Gastrocnemius medialis (tissue), 4 donors: ENCODE measurements at regions not wholly inside any gene's neighbourhood (a gene's known extent, or its start where the extent isn't known, plus 50 kb on each side); places are given as distances from the start of the nearest gene placed in this dataset.
"Not testable (repeated sequence)": the region's sequence is repeated elsewhere in the genome, so short reads cannot be mapped to it uniquely, and the experiment has no call there.

ENCODE experiments used
- ATAC-seq, 2 donors: fragments of 150-250 bp; one replicate each; pipeline ENCODE4 v1.9.1; 2016
- DNase-seq, 2 donors: peaks; one replicate each; pipeline ENCODE4 v3.0.0-alpha.2; 2019
- H3K27ac ChIP-seq, 4 donors: fragments of 200-600 bp; sonication (generic); 1 replicate in 1 of 4; 2 replicates in 3 of 4; pipeline ENCODE4 v1.5.1; 2016 to 2018; ENCODE audit warnings: mild to moderate bottlenecking in 2 of 4, moderate library complexity in 1 of 4
- H3K27me3 ChIP-seq, 3 donors: fragments of 200-600 bp; sonication (generic) in 2 of 3; 1 replicate in 1 of 3; 2 replicates in 2 of 3; pipeline versions ENCODE4 v1.5.1 to v1.6.0; 2016 to 2019; ENCODE audit warnings: mild to moderate bottlenecking in 1 of 3, moderate library complexity in 1 of 3
- H3K36me3 ChIP-seq, 2 donors: fragments of 200-600 bp; sonication (generic) in 1 of 2; one replicate each; pipeline ENCODE4 v1.5.1; 2017 to 2018
- H3K4me1 ChIP-seq, 2 donors: fragments of 200-600 bp; sonication (generic) in 1 of 2; one replicate each; pipeline ENCODE4 v1.5.1; 2016 to 2017; ENCODE audit warnings: mild to moderate bottlenecking in 2 of 2
- H3K4me3 ChIP-seq, 4 donors: fragments of 200-600 bp; sonication (generic) in 3 of 4; 1 replicate in 1 of 4; 2 replicates in 3 of 4; pipeline ENCODE4 v1.5.1; 2016 to 2019; ENCODE audit warnings: mild to moderate bottlenecking in 2 of 4
- H3K9me3 ChIP-seq, 3 donors: fragments of 200-600 bp; sonication (generic) in 2 of 3; 1 replicate in 1 of 3; 2 replicates in 2 of 3; pipeline ENCODE4 v1.5.1; 2016 to 2019
- POLR2A ChIP-seq, 2 donors: fragments of 450-650 bp; IDR thresholded peaks; one replicate each; pipeline ENCODE4 v1.6.1; 2017; ENCODE audit warnings: antibody characterized with exemption in 2 of 2, mild to moderate bottlenecking in 2 of 2, moderate library complexity in 2 of 2
- in situ Hi-C, 4 donors: fragments of 200-750 bp; cut with MboI; loops; one replicate each; pipeline versions ENCODE4 v1.15.0 to v1.8.0; 2017; ENCODE audit warnings: low sequenced_read_pairs in 4 of 4
- intact Hi-C: fragments of 100-400 bp; cut with DNase I; formaldehyde crosslinking; loops from one replicate; pipeline ENCODE4 v1.15.1; 2023; ENCODE audit warnings: low total_unique reads
- TF ChIP-seq, protein P1 (sequence below), 5 experiments: fragments of 450-650 bp in 3 of 5; fragments of 200-600 bp in 2 of 5; sonication (generic) in 2 of 5; IDR thresholded peaks in 4 of 5; conservative IDR thresholded peaks in 1 of 5; 1 replicate in 4 of 5; 2 replicates in 1 of 5; pipeline ENCODE4 v1.5.1; 2016 to 2019; ENCODE audit warnings: antibody characterized with exemption in 5 of 5, mild to moderate bottlenecking in 3 of 5, moderate library complexity in 3 of 5

DNA sequence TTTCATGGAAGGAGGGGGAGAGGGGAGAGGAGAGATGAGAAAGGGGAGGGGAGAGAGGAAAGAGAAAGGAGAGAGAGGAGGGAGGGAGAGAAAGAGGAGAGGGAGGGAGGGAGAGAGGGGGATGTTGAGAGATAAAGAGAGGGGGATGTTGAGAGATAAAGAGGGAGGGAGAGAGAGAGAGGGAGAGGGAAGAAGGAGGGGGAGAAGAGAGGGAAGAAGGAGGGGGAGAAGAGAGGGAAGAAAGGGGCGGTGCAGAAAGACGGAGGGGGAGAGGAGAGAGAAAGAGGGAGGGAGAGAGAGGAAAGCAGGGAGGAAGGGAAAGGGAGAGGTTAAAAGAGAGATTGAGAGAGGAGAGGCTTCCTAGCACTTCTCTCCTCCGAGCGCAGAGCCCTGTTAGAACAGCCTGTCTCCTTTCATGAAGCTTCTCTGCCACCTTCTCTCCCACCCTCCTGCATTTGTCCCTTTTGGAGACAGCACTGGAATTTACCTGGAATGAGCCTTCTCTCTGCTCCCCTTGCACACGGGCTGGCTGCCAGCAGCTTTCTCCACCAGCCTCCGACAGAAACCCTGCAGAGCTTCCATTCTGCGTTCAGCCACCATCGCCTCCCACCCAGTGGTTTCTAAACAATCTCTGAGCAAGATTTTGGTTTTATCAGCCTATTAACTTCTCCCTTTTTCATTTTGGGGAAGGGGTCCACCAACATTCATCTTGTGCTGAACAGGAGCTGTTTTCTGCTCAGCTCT, 74.0 kb upstream of the CARD11 start:
- TF ChIP-seq, protein P1, sequence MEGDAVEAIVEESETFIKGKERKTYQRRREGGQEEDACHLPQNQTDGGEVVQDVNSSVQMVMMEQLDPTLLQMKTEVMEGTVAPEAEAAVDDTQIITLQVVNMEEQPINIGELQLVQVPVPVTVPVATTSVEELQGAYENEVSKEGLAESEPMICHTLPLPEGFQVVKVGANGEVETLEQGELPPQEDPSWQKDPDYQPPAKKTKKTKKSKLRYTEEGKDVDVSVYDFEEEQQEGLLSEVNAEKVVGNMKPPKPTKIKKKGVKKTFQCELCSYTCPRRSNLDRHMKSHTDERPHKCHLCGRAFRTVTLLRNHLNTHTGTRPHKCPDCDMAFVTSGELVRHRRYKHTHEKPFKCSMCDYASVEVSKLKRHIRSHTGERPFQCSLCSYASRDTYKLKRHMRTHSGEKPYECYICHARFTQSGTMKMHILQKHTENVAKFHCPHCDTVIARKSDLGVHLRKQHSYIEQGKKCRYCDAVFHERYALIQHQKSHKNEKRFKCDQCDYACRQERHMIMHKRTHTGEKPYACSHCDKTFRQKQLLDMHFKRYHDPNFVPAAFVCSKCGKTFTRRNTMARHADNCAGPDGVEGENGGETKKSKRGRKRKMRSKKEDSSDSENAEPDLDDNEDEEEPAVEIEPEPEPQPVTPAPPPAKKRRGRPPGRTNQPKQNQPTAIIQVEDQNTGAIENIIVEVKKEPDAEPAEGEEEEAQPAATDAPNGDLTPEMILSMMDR (IDR thresholded peaks at IDR 0.05 in 4 of 5, conservative IDR thresholded peaks at IDR 0.05 in 1 of 5): no peak
- no peak for TF ChIP-seq POLR2A (IDR thresholded peaks at IDR 0.05)
- Histone ChIP-seq H3K27me3 (no peaks in the 10 kb centered on the region), H3K36me3 (no peaks in the 10 kb centered on the region), H3K4me3 (no peak overlapping the region), H3K4me1 (no peaks in the 10 kb centered on the region), H3K9me3 (no peaks in the 10 kb centered on the region), H3K27ac (no peak overlapping the region)
- ATAC-seq (no peak), DNase-seq (no peak)
- intact Hi-C loops: no loop called here
- in situ Hi-C loops: no loop called here

DNA sequence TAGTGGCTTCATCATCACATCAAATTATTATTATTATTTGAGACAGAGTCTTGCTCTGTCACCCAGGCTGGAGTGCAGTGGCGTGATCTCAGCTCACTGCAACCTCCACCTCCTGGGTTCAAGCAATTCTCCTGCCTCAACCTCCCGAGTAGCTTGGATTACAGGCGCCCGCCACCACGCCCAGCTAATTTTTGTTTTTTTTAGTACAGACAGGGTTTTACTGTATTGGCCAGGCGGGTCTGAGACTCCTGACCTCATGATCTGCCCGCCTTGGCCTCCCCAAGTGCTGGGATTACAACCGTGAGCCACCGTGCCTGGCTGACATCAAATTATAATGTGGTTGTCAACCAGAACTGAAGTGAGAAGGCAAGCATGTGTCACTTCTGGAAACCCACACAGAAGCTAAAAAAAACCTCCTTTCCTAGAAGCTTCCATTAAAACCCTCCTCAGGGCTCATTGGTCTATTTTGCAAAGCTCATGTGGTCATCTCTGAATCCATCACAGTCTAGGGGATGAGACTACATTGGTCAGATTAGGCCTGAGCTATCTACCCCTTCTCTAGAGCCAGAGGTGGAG, 75.8 kb upstream of the CARD11 start:
- H3K4me3 ChIP-seq, H3K9me3 ChIP-seq, in situ Hi-C loops, H3K27ac ChIP-seq, ATAC-seq, H3K27me3 ChIP-seq, DNase-seq, H3K36me3 ChIP-seq, H3K4me1 ChIP-seq, intact Hi-C loops: not testable (repeated sequence)

DNA sequence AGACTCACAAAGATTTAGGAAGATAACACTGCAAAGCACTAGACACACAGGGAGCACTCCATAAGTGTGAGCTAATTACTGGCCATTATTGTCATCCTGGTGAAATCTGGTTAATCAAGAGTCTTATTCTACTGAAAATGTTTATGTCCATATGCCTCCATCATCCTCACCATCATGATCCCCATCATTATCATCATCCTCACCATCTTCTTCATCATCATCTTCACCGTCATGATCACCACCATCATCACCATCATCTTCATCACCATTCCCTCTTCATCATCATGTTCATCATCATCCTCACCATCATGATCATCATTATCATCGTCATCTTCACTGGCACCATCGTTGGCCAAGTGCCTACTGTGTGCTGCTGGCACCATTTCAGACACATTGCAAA, 76.3 kb upstream of the CARD11 start:
- ATAC-seq (no peak), DNase-seq (no peak)
- no peak overlapping the region for H3K4me3 ChIP-seq
- TF ChIP-seq, protein P1 (IDR thresholded peaks at IDR 0.05 in 4 of 5, conservative IDR thresholded peaks at IDR 0.05 in 1 of 5): no peak
- TF ChIP-seq POLR2A (IDR thresholded peaks at IDR 0.05): no peak
- no peaks in the 10 kb centered on the region for H3K9me3 ChIP-seq
- no peaks in the 10 kb centered on the region for H3K36me3 ChIP-seq
- intact Hi-C loops: no loop called here
- H3K4me1 ChIP-seq: no peaks in the 10 kb centered on the region
- in situ Hi-C loops: no loop called here
- no peak overlapping the region for H3K27ac ChIP-seq
- H3K27me3 ChIP-seq: no peaks in the 10 kb centered on the region

DNA sequence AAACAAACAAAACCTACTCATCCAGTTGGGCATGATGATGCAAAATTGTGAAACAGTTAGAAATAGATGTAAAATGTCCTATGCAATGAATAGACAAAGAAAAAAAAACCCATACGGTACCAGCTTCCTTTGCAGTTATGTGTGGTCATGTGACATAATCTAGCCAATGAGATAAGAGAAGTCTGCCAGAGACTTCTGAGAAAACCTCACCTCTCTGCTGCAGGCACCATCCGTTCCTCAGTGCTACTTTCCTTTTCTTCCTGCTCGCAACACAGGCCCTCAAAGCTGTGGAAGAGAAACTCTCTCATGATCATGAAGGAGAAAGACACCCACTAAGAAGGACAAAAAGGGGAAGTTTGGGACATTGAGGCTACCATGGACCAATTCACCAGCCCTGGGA, 76.8 kb upstream of the CARD11 start:
- TF ChIP-seq, protein P1 (IDR thresholded peaks at IDR 0.05 in 4 of 5, conservative IDR thresholded peaks at IDR 0.05 in 1 of 5): no peak
- no peak for TF ChIP-seq POLR2A (IDR thresholded peaks at IDR 0.05)
- Histone ChIP-seq H3K9me3 (no peaks in the 10 kb centered on the region), H3K27me3 (no peaks in the 10 kb centered on the region), H3K27ac (no peak overlapping the region), H3K4me1 (no peaks in the 10 kb centered on the region), H3K4me3 (no peak overlapping the region), H3K36me3 (no peaks in the 10 kb centered on the region)
- in situ Hi-C loops: no loop called here
- DNase-seq (no peak), ATAC-seq (no peak)
- intact Hi-C loops: no loop called here

DNA sequence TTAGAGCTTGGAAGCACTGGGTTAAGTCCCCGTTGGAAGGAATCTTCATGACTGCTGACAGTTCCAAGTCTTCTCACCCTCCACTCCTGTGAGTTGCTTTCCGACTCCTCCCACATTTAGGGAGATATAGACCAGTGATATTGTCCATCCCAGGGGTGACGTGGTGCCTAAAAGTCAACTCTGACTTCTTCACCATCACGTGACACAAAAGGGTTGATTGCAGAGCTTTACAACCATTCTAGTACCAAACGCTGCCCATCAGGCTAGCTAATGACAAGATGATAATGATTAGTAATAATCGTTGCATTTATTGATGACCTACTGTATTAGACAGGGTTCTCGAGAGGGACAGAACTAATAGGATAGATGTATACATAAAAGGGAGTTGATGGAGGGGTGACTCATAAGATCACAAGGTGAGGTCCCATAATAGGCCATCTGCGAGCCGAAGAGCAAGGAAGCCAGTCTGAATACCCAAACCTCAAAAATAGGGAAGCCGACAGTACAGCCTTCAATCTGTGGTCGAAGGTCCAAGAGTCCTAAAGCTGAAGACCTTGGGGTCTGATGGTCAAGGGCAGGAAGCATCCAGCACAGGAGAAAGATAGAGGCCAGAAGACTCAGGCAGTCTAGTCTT, 85.3 kb upstream of the CARD11 start:
- no peaks in the 10 kb centered on the region for H3K36me3 ChIP-seq
- in situ Hi-C loops (no loop called here), intact Hi-C loops (no loop called here)
- no peaks in the 10 kb centered on the region for H3K27me3 ChIP-seq
- H3K4me1 ChIP-seq: no peaks in the 10 kb centered on the region
- no peak for ATAC-seq
- no peak overlapping the region for H3K4me3 ChIP-seq
- TF ChIP-seq, protein P1 (IDR thresholded peaks at IDR 0.05 in 4 of 5, conservative IDR thresholded peaks at IDR 0.05 in 1 of 5): no peak
- no peak for TF ChIP-seq POLR2A (IDR thresholded peaks at IDR 0.05)
- no peak for DNase-seq
- no peak overlapping the region for H3K27ac ChIP-seq
- no peaks in the 10 kb centered on the region for H3K9me3 ChIP-seq
